ENCODE measurements at regions not wholly inside any gene's neighbourhood (a gene's known extent, or its start where the extent isn't known, plus 50 kb on each side); places are given as distances from the start of the nearest gene placed in this dataset.

- Histone ChIP-seq H3K4me1 (ENCODE audit: control insufficient read depth, insufficient read depth, low read length, poor library complexity, severe bottlenecking) (no peaks in the 10 kb centered on the region), H3K27ac (ENCODE audit: insufficient read depth, low read length, poor library complexity, severe bottlenecking) (no peak overlapping the region), H3K27me3 (ENCODE audit: control insufficient read depth, insufficient read depth, low read length) (no peaks in the 10 kb centered on the region), H3K9me3 (ENCODE audit: control insufficient read depth in 2 of 2, low read length in 2 of 2) (peaks cover 0 to 6% of the 10 kb centered on the region in 2 experiments), H3K4me3 (ENCODE audit: low read depth, low read length) (no peak overlapping the region), H3K36me3 (ENCODE audit: control insufficient read depth, insufficient read depth, low read length) (no peaks in the 10 kb centered on the region)
- Mint-ChIP-seq H3K27me3 (no peaks in the 10 kb centered on the region), H3K27ac (no peak overlapping the region), H3K4me3 (no peak overlapping the region), H3K36me3 (no peaks in the 10 kb centered on the region), H3K4me1 (no peaks in the 10 kb centered on the region), H3K9me3 (peaks cover 0 to 6% (median 1%) of the 10 kb centered on the region in 7 donors)
- DNase-seq (no peak), ATAC-seq (ENCODE audit: low read depth in 2 of 2) (no peak)
These were observed 58.2 kb upstream of the FLRT2 start for GRCh38 chr14:85471744-85472143.

DNA sequence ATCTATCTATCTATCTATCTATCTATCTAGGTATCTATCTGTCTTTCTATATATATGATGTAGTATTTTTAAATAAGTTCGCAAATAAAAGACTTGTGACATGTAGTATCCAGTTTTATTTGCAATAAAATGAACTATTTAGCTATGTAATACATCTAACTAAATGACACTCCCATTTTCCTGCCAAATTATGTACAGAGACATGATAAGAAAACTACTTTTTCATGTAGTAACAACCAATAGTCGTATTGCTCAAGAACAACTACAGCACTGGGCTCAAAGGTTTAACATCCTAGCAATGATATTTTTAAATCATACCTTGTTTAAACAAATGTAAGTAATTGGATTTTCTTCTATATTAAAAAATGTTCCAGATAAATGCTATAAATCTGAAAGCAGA is 55.5 kb upstream of the FLRT2 start:
- Mint-ChIP-seq H3K27me3 (no peaks in the 10 kb centered on the region), H3K4me1 (no peaks in the 10 kb centered on the region), H3K27ac (no peak overlapping the region), H3K4me3 (no peak overlapping the region), H3K36me3 (no peaks in the 10 kb centered on the region), H3K9me3 (peaks cover 0 to 3% (median 2%) of the 10 kb centered on the region in 7 donors)
- H3K4me3 ChIP-seq (ENCODE audit: low read depth, low read length), result no peak overlapping the region
- H3K36me3 ChIP-seq (ENCODE audit: control insufficient read depth, insufficient read depth, low read length), result no peaks in the 10 kb centered on the region
- peaks cover 0 to 6% of the 10 kb centered on the region in 2 experiments for H3K9me3 ChIP-seq (ENCODE audit: control insufficient read depth in 2 of 2, low read length in 2 of 2)
- ATAC-seq (ENCODE audit: low read depth in 2 of 2) (no peak), DNase-seq (no peak)
- H3K27me3 ChIP-seq (ENCODE audit: control insufficient read depth, insufficient read depth, low read length), result no peaks in the 10 kb centered on the region
- H3K27ac ChIP-seq (ENCODE audit: insufficient read depth, low read length, poor library complexity, severe bottlenecking), result no peak overlapping the region
- no peaks in the 10 kb centered on the region for H3K4me1 ChIP-seq (ENCODE audit: control insufficient read depth, insufficient read depth, low read length, poor library complexity, severe bottlenecking)

DNA sequence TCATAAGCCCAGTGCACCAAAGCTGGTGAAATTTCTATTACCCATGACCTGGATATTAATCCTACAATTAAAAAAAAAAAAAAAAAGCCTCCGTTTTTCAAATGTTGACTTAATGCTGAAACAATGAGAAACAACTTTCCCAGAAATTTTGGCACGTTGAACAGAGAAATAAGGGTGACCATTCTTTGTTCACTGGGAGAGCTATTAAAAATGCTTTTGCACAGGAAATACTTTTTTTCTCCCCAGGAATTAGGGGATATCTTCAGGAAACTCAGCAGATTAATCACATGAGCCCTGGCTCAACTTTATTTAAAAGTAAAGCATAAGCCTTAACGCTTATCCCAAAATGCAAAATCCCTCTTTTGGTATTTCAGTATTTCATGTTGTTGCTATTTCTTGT is 54.8 kb upstream of the FLRT2 start:
- no peak overlapping the region for H3K27ac Mint-ChIP-seq
- peaks cover 0 to 4% (median 2%) of the 10 kb centered on the region in 7 donors for H3K9me3 Mint-ChIP-seq
- no peak overlapping the region for H3K27ac ChIP-seq (ENCODE audit: insufficient read depth, low read length, poor library complexity, severe bottlenecking)
- H3K4me3 ChIP-seq (ENCODE audit: low read depth, low read length), result no peak overlapping the region
- H3K27me3 Mint-ChIP-seq, result no peaks in the 10 kb centered on the region
- no peak overlapping the region for H3K4me3 Mint-ChIP-seq
- ATAC-seq (ENCODE audit: low read depth in 2 of 2), result no peak
- no peaks in the 10 kb centered on the region for H3K36me3 ChIP-seq (ENCODE audit: control insufficient read depth, insufficient read depth, low read length)
- no peaks in the 10 kb centered on the region for H3K27me3 ChIP-seq (ENCODE audit: control insufficient read depth, insufficient read depth, low read length)
- no peaks in the 10 kb centered on the region for H3K4me1 Mint-ChIP-seq
- peaks cover 0 to 2% of the 10 kb centered on the region in 2 experiments for H3K9me3 ChIP-seq (ENCODE audit: control insufficient read depth in 2 of 2, low read length in 2 of 2)
- H3K4me1 ChIP-seq (ENCODE audit: control insufficient read depth, insufficient read depth, low read length, poor library complexity, severe bottlenecking), result no peaks in the 10 kb centered on the region
- no peak for DNase-seq
- H3K36me3 Mint-ChIP-seq, result no peaks in the 10 kb centered on the region

GRCh38 chr14:85479306-85479705 is 50.6 kb upstream of the FLRT2 start:
- no peaks in the 10 kb centered on the region for H3K4me1 Mint-ChIP-seq
- H3K9me3 Mint-ChIP-seq, result peaks cover 0 to 6% (median 1%) of the 10 kb centered on the region in 7 donors
- no peak for DNase-seq
- no peak overlapping the region for H3K4me3 Mint-ChIP-seq
- no peaks in the 10 kb centered on the region for H3K27me3 Mint-ChIP-seq
- Histone ChIP-seq H3K27me3 (ENCODE audit: control insufficient read depth, insufficient read depth, low read length) (no peaks in the 10 kb centered on the region), H3K4me3 (ENCODE audit: low read depth, low read length) (no peak overlapping the region), H3K27ac (ENCODE audit: insufficient read depth, low read length, poor library complexity, severe bottlenecking) (no peak overlapping the region), H3K4me1 (ENCODE audit: control insufficient read depth, insufficient read depth, low read length, poor library complexity, severe bottlenecking) (no peaks in the 10 kb centered on the region), H3K36me3 (ENCODE audit: control insufficient read depth, insufficient read depth, low read length) (no peaks in the 10 kb centered on the region), H3K9me3 (ENCODE audit: control insufficient read depth in 2 of 2, low read length in 2 of 2) (no peaks in the 10 kb centered on the region)
- ATAC-seq (ENCODE audit: low read depth in 2 of 2), result no peak
- H3K27ac Mint-ChIP-seq, result no peak overlapping the region
- H3K36me3 Mint-ChIP-seq, result no peaks in the 10 kb centered on the region

GRCh38 chr14:85479771-85480170 is 50.2 kb upstream of the FLRT2 start:
- DNase-seq, result no peak
- Mint-ChIP-seq H3K4me3 (no peak overlapping the region), H3K36me3 (no peaks in the 10 kb centered on the region), H3K4me1 (no peaks in the 10 kb centered on the region), H3K27me3 (no peaks in the 10 kb centered on the region), H3K27ac (no peak overlapping the region), H3K9me3 (peaks cover 0 to 7% (median 1%) of the 10 kb centered on the region in 7 donors)
- no peaks in the 10 kb centered on the region for H3K4me1 ChIP-seq (ENCODE audit: control insufficient read depth, insufficient read depth, low read length, poor library complexity, severe bottlenecking)
- ATAC-seq (ENCODE audit: low read depth in 2 of 2), result no peak
- H3K36me3 ChIP-seq (ENCODE audit: control insufficient read depth, insufficient read depth, low read length), result no peaks in the 10 kb centered on the region
- H3K9me3 ChIP-seq (ENCODE audit: control insufficient read depth in 2 of 2, low read length in 2 of 2), result no peaks in the 10 kb centered on the region
- H3K27ac ChIP-seq (ENCODE audit: insufficient read depth, low read length, poor library complexity, severe bottlenecking), result no peak overlapping the region
- no peaks in the 10 kb centered on the region for H3K27me3 ChIP-seq (ENCODE audit: control insufficient read depth, insufficient read depth, low read length)
- H3K4me3 ChIP-seq (ENCODE audit: low read depth, low read length), result no peak overlapping the region
